IMR-90 (cell line): ENCODE measurements at regions not wholly inside any gene's neighbourhood (a gene's known extent, or its start where the extent isn't known, plus 50 kb on each side); places are given as distances from the start of the nearest gene placed in this dataset.

ENCODE experiments used
- ATAC-seq: fragments of 200-7000 bp; cut with Tn5 transposase; 2 replicates; pipeline ENCODE4 v1.9.1; 2020; ENCODE audit warnings: low read depth, mild to moderate bottlenecking, moderate library complexity
- BruUV-seq: library from RNA; stranded (reverse); fragments of 400-500 nt; replicated peaks from 2 replicates; lab custom pipeline; 2021; lab: Mats Ljungman, UMichigan
- CTCF ChIA-PET: fragments of 300-600 bp; formaldehyde crosslinking; extraction: SDS; loops from one replicate; lab custom pipeline; 2021; ENCODE audit warnings: antibody characterized with exemption; lab: Yijun Ruan, JAX
- POLR2A ChIA-PET: fragments of 300-600 bp; sonication (Branson Sonifier 250); formaldehyde crosslinking; loops from one replicate; lab custom pipeline; 2022; ENCODE audit warnings: antibody characterized with exemption; ENCODE audit not compliant: unreplicated experiment; lab: Charles Lee
- DNase-seq: peaks from one replicate; pipeline ENCODE4 v3.0.0; 2013
- H2AFZ ChIP-seq: replicated peaks from 2 replicates; pipeline ENCODE3; 2013; ENCODE audit warnings: low read length, mild to moderate bottlenecking; ENCODE audit not compliant: poor library complexity
- H2AK5ac ChIP-seq: 2 replicates; pipeline ENCODE4 v1.6.1; 2013; ENCODE audit warnings: low read depth, low read length, inconsistent platforms
- H2AK9ac ChIP-seq: replicated peaks from 2 replicates; pipeline ENCODE3; 2013; ENCODE audit warnings: mild to moderate bottlenecking, low read depth, low read length, moderate library complexity; ENCODE audit not compliant: poor library complexity
- H2BK120ac ChIP-seq: 2 replicates; pipeline ENCODE4 v1.6.1; 2013; ENCODE audit warnings: low read depth, low read length, inconsistent platforms
- H2BK15ac ChIP-seq: 3 replicates; pipeline ENCODE4 v1.6.1; 2013; ENCODE audit warnings: low read depth, low read length, inconsistent platforms
- H2BK20ac ChIP-seq: 2 replicates; pipeline ENCODE4 v1.6.1; 2013; ENCODE audit warnings: low read depth, mild to moderate bottlenecking, inconsistent platforms, low read length, moderate library complexity
- H2BK5ac ChIP-seq: 2 replicates; pipeline ENCODE4 v1.6.1; 2013; ENCODE audit warnings: mild to moderate bottlenecking, low read depth, low read length, inconsistent platforms; ENCODE audit not compliant: poor library complexity, severe bottlenecking
- H3K14ac ChIP-seq: replicated peaks from 2 replicates; pipeline ENCODE4 v1.6.1; 2013; ENCODE audit warnings: low read depth, low read length, inconsistent platforms
- H3K18ac ChIP-seq: 2 replicates; pipeline ENCODE4 v1.6.1; 2013; ENCODE audit warnings: low read depth, low read length, control low read depth
- H3K23ac ChIP-seq: 2 replicates; pipeline ENCODE4 v1.6.1; 2013; ENCODE audit warnings: low read depth, low read length, inconsistent platforms
- H3K27ac ChIP-seq: 2 replicates; pipeline ENCODE4 v1.5.1; 2013; ENCODE audit warnings: mild to moderate bottlenecking, control low read depth, low read length; ENCODE audit not compliant: insufficient read depth
- H3K27me3 ChIP-seq: 2 replicates; pipeline ENCODE4 v1.6.1; 2013; ENCODE audit warnings: low read length; ENCODE audit not compliant: control insufficient read depth, insufficient read depth
- H3K36me3 ChIP-seq: 2 replicates; pipeline ENCODE4 v1.6.1; 2013; ENCODE audit warnings: low read length, mixed read lengths; ENCODE audit not compliant: control insufficient read depth, insufficient read depth
- H3K4ac ChIP-seq: 2 replicates; pipeline ENCODE4 v1.6.1; 2013; ENCODE audit warnings: low read depth, low read length, inconsistent platforms
- H3K4me1 ChIP-seq: 2 replicates; pipeline ENCODE4 v1.6.1; 2013; ENCODE audit warnings: low read length, mixed read lengths; ENCODE audit not compliant: control insufficient read depth, insufficient read depth
- H3K4me2 ChIP-seq: 2 replicates; pipeline ENCODE4 v1.6.1; 2013; ENCODE audit warnings: low read depth, mild to moderate bottlenecking, control low read depth, low read length, moderate library complexity
- H3K4me3 ChIP-seq: 2 replicates; pipeline ENCODE4 v1.5.1; 2013; ENCODE audit warnings: low read depth, mild to moderate bottlenecking, control low read depth, low read length, moderate library complexity; ENCODE audit not compliant: insufficient read depth
- H3K56ac ChIP-seq: 2 replicates; pipeline ENCODE4 v1.6.1; 2013; ENCODE audit warnings: low read length, inconsistent platforms; ENCODE audit not compliant: insufficient read depth; ENCODE audit errors: extremely low read depth
- H3K79me1 ChIP-seq, 2 experiments: 2 replicates each; pipeline ENCODE4 v1.6.1; 2013; ENCODE audit warnings: low read length in 2 of 2, inconsistent platforms in 1 of 2, low read depth in 1 of 2
- H3K9ac ChIP-seq: 2 replicates; pipeline ENCODE4 v1.6.1; 2013; ENCODE audit warnings: low read depth, low read length, control low read depth
- H3K9me1 ChIP-seq: 2 replicates; pipeline ENCODE4 v1.6.1; 2013; ENCODE audit warnings: low read length, inconsistent platforms; ENCODE audit not compliant: insufficient read depth
- H3K9me3 ChIP-seq: 2 replicates; pipeline ENCODE4 v1.6.1; 2013; ENCODE audit warnings: low read length; ENCODE audit not compliant: control insufficient read depth, insufficient read depth
- H4K20me1 ChIP-seq: 2 replicates; pipeline ENCODE4 v1.6.1; 2013; ENCODE audit warnings: low read length, inconsistent platforms; ENCODE audit not compliant: insufficient read depth
- H4K5ac ChIP-seq: 2 replicates; pipeline ENCODE4 v1.6.1; 2013; ENCODE audit warnings: mild to moderate bottlenecking, low read depth, low read length, control low read depth
- H4K8ac ChIP-seq, 2 experiments: 2 replicates each; pipeline ENCODE4 v1.6.1; 2013; ENCODE audit warnings: low read depth in 2 of 2, low read length in 2 of 2, control low read depth in 1 of 2, inconsistent platforms in 1 of 2
- H4K91ac ChIP-seq: 2 replicates; pipeline ENCODE4 v1.6.1; 2013; ENCODE audit warnings: low read depth, low read length, inconsistent platforms; ENCODE audit not compliant: insufficient read depth
- BHLHE40 ChIP-seq: fragments of 150-350 bp; IDR thresholded peaks from 2 replicates; pipeline ENCODE4 v1.6.1; 2016; ENCODE audit warnings: mild to moderate bottlenecking, low read depth, low read length
- CHD1 ChIP-seq: IDR thresholded peaks from 2 replicates; pipeline ENCODE4 v1.6.1; 2012; ENCODE audit warnings: low read depth, low read length, improper control_type of control experiment
- MAFK ChIP-seq: IDR thresholded peaks from 2 replicates; pipeline ENCODE4 v1.6.1; 2012; ENCODE audit warnings: low read depth, low read length, improper control_type of control experiment
- MAZ ChIP-seq: IDR thresholded peaks from 2 replicates; pipeline ENCODE4 v1.6.1; 2012; ENCODE audit warnings: low read depth, mild to moderate bottlenecking, low read length, improper control_type of control experiment, moderate library complexity, borderline replicate concordance
- MXI1 ChIP-seq: IDR thresholded peaks from 2 replicates; pipeline ENCODE4 v1.6.1; 2012; ENCODE audit warnings: low read depth, mild to moderate bottlenecking, low read length, moderate library complexity, borderline replicate concordance
- POLR2A ChIP-seq: IDR thresholded peaks from 2 replicates; pipeline ENCODE4 v1.6.1; 2012; ENCODE audit warnings: mild to moderate bottlenecking, low read depth, low read length
- RCOR1 ChIP-seq: IDR thresholded peaks from 2 replicates; pipeline ENCODE4 v1.6.1; 2012; ENCODE audit warnings: mild to moderate bottlenecking, low read length, improper control_type of control experiment; ENCODE audit not compliant: insufficient replicate concordance
- RFX5 ChIP-seq: IDR thresholded peaks from 2 replicates; pipeline ENCODE4 v1.8.0; 2012; ENCODE audit warnings: low read depth, mild to moderate bottlenecking, low read length, moderate library complexity
- USF2 ChIP-seq: fragments of 150-350 bp; IDR thresholded peaks from 2 replicates; pipeline ENCODE4 v1.6.1; 2017; ENCODE audit warnings: mild to moderate bottlenecking, antibody characterized with exemption, low read length, low read depth
- WGBS, 2 experiments: methylation state at CpG; one replicate each; pipeline versions ENCODE4 v1.1.5 to v1.1.7; 2013; ENCODE audit warnings: missing lambda C conversion rate in 2 of 2; ENCODE audit not compliant: insufficient read length in 1 of 2; ENCODE audit errors: extremely low coverage in 2 of 2; 5-methylcytosine and 5-hydroxymethylcytosine counted together
- dilution Hi-C: fragments of 300-500 bp; cut with HindIII; formaldehyde crosslinking; loops from one replicate; pipeline ENCODE4 v1.14.3; 2018; ENCODE audit warnings: low sequenced_read_pairs; ENCODE audit not compliant: unreplicated experiment
- in situ Hi-C: fragments of 300-500 bp; cut with MboI; formaldehyde crosslinking; loops from 3 replicates; pipeline ENCODE4 v1.14.3; 2019; ENCODE audit warnings: low sequenced_read_pairs, inconsistent platforms, mixed read lengths
- intact Hi-C: fragments of 100-400 bp; cut with micrococcal nuclease; formaldehyde crosslinking; loops from 2 replicates; pipeline ENCODE4 v1.10.0; 2022

GRCh38 chr7:124191713-124192112 is 158.8 kb upstream of the TMEM229A start:
- Histone ChIP-seq H3K14ac (no peak overlapping the region), H3K9me3 (no peaks in the 10 kb centered on the region), H3K56ac (no peak overlapping the region), H2BK120ac (no peak overlapping the region), H3K9me1 (no peaks in the 10 kb centered on the region), H3K4ac (no peak overlapping the region), H2BK20ac (no peak overlapping the region), H3K4me2 (no peak overlapping the region), H3K4me3 (no peak overlapping the region), H3K27me3 (no peaks in the 10 kb centered on the region), H4K91ac (no peak overlapping the region), H3K18ac (no peak overlapping the region), H4K5ac (no peak overlapping the region), H4K8ac (no peak overlapping the region), H3K9ac (no peak overlapping the region), H3K36me3 (no peaks in the 10 kb centered on the region), H2AK5ac (no peak overlapping the region), H3K27ac (no peak overlapping the region), H2AK9ac (no peak overlapping the region), H2BK5ac (no peak overlapping the region), H2BK15ac (no peak overlapping the region), H3K23ac (no peak overlapping the region), H2AFZ (no peak overlapping the region), H3K79me1 (no peaks in the 10 kb centered on the region), H3K4me1 (no peaks in the 10 kb centered on the region), H4K20me1 (no peaks in the 10 kb centered on the region)
- ATAC-seq = no peak
- CTCF ChIA-PET = no interaction called here
- no peak for TF ChIP-seq POLR2A
- TF ChIP-seq USF2 = no peak
- no peak for TF ChIP-seq MXI1
- TF ChIP-seq MAFK = no peak
- no peak for TF ChIP-seq RCOR1
- no peak for TF ChIP-seq RFX5
- TF ChIP-seq BHLHE40 = no peak
- TF ChIP-seq CHD1 = no peak
- TF ChIP-seq MAZ = no peak
- no CpG with 5 or more reads among the region's 1 CpG for WGBS, 2 experiments
- dilution Hi-C loops = no loop called here
- intact Hi-C loops = no loop called here
- no TSS peak for BruUV-seq
- DNase-seq = no peak
- POLR2A ChIA-PET = no interaction called here
- in situ Hi-C loops = no loop called here
